Ishikawa (cell line): ENCODE measurements at regions not wholly inside any gene's neighbourhood (a gene's known extent, or its start where the extent isn't known, plus 50 kb on each side); places are given as distances from the start of the nearest gene placed in this dataset.

Source experiments
- CEBPB ChIP-seq: IDR thresholded peaks from 2 replicates; pipeline ENCODE4 v1.6.1; 2012
- CREB1 ChIP-seq: IDR thresholded peaks from 2 replicates; pipeline ENCODE4 v1.6.1; 2012; ENCODE audit warnings: low read depth
- EP300 ChIP-seq: IDR thresholded peaks from 2 replicates; pipeline ENCODE4 v1.6.1; 2012; ENCODE audit warnings: borderline replicate concordance
- MAX ChIP-seq: IDR thresholded peaks from 2 replicates; pipeline ENCODE4 v1.6.1; 2012
- RAD21 ChIP-seq: IDR thresholded peaks from 2 replicates; pipeline ENCODE4 v1.6.1; 2012; ENCODE audit warnings: low read depth
- REST ChIP-seq: IDR thresholded peaks from 2 replicates; pipeline ENCODE4 v1.6.1; 2012; ENCODE audit warnings: low read depth, mild to moderate bottlenecking
- TAF1 ChIP-seq: IDR thresholded peaks from 2 replicates; pipeline ENCODE4 v1.6.1; 2012; ENCODE audit warnings: low read depth, mild to moderate bottlenecking
- TEAD4 ChIP-seq: IDR thresholded peaks from 2 replicates; pipeline ENCODE4 v1.6.1; 2012
- USF1 ChIP-seq: IDR thresholded peaks from 2 replicates; pipeline ENCODE4 v1.6.1; 2012

- TF ChIP-seq USF1 (no peak), CEBPB (no peak), MAX (no peak), TAF1 (no peak), EP300 (no peak), RAD21 (no peak), REST (no peak), TEAD4 (no peak), CREB1 (no peak)
These were observed 52.3 kb upstream of the GALNT15 start for GRCh38 chr3:16122155-16122554.
